ENCODE measurements at regions not wholly inside any gene's neighbourhood (a gene's known extent, or its start where the extent isn't known, plus 50 kb on each side); places are given as distances from the start of the nearest gene placed in this dataset.

- DNase-seq: no peak
Observed at GRCh38 chr15:31151301-31152233, 50.0 kb upstream of the TRPM1 start.

- DNase-seq: no peak
Observed at GRCh38 chr15:31153531-31153930, 52.0 kb upstream of the TRPM1 start.

- no peak for DNase-seq
Observed at GRCh38 chr15:31155151-31155550, 53.6 kb upstream of the TRPM1 start.

GRCh38 chr15:31156226-31156625 lies 54.7 kb upstream of the TRPM1 start:
- no peak for DNase-seq

GRCh38 chr15:31156808-31157207 lies 55.3 kb upstream of the TRPM1 start:
- no peak for DNase-seq

- no peak for DNase-seq
Observed at GRCh38 chr15:31157644-31158069, 56.1 kb upstream of the TRPM1 start.

- no peak for DNase-seq
Observed at GRCh38 chr15:31158858-31159569, 57.5 kb upstream of the TRPM1 start.

- DNase-seq: no peak
Observed at GRCh38 chr15:31159837-31160236, 58.3 kb upstream of the TRPM1 start.

- no peak for DNase-seq
Observed at GRCh38 chr15:31160297-31160696, 58.8 kb upstream of the TRPM1 start.

GRCh38 chr15:31160740-31161495 lies 59.4 kb upstream of the TRPM1 start:
- DNase-seq: no peak

GRCh38 chr15:31161951-31162350 lies 60.4 kb upstream of the TRPM1 start:
- DNase-seq: no peak

GRCh38 chr15:31162721-31163510 lies 61.4 kb upstream of the TRPM1 start:
- no peak for DNase-seq

- no peak for DNase-seq
Observed at GRCh38 chr15:31163769-31164572, 62.4 kb upstream of the TRPM1 start.

- no peak for DNase-seq
Observed at GRCh38 chr15:31164573-31164912, 63.0 kb upstream of the TRPM1 start.

- DNase-seq: no peak
Observed at GRCh38 chr15:31169558-31169957, 68.0 kb upstream of the TRPM1 start.

GRCh38 chr15:31171731-31172130 lies 70.2 kb upstream of the TRPM1 start:
- DNase-seq: no peak

- no peak for DNase-seq
Observed at GRCh38 chr15:31172606-31173005, 71.1 kb upstream of the TRPM1 start.

- no peak for DNase-seq
Observed at GRCh38 chr15:31173790-31174450, 72.4 kb upstream of the TRPM1 start.

GRCh38 chr15:31175484-31175883 lies 74.0 kb upstream of the TRPM1 start:
- no peak for DNase-seq

- DNase-seq: no peak
Observed at GRCh38 chr15:31177951-31178350, 76.4 kb upstream of the TRPM1 start.

- no peak for DNase-seq
Observed at GRCh38 chr15:31178705-31179104, 77.2 kb upstream of the TRPM1 start.
